ENCODE measurements at regions not wholly inside any gene's neighbourhood (a gene's known extent, or its start where the extent isn't known, plus 50 kb on each side); places are given as distances from the start of the nearest gene placed in this dataset.
"Not testable (repeated sequence)": the region's sequence is repeated elsewhere in the genome, so short reads cannot be mapped to it uniquely, and the experiment has no call there.

DNA sequence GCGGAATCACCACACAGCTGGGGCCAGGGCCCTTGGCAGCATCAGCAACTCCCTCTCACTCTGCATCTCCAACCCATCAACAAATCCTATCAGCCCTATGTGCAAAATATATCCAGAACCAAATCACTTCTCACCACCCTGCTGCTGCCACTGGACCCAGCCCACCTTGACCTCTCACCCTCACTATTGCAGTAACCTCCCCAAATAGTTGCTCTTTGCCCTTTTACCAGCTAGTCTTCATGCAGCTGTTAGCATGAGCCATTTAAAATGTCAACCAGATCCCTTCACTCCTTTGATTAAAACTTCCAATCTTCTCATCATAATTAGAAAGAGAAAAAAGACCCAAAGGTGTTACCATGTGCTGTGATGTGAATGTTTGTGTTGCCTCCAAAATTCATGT is 155.7 kb upstream of the IRF2BP2 start:
- no peak overlapping the region for H3K27ac Mint-ChIP-seq
- DNase-seq = no peak
- H3K4me3 Mint-ChIP-seq = no peak overlapping the region
- no peaks in the 10 kb centered on the region for H3K4me1 Mint-ChIP-seq (ENCODE audit: low read depth)
- TF ChIP-seq, protein P1, sequence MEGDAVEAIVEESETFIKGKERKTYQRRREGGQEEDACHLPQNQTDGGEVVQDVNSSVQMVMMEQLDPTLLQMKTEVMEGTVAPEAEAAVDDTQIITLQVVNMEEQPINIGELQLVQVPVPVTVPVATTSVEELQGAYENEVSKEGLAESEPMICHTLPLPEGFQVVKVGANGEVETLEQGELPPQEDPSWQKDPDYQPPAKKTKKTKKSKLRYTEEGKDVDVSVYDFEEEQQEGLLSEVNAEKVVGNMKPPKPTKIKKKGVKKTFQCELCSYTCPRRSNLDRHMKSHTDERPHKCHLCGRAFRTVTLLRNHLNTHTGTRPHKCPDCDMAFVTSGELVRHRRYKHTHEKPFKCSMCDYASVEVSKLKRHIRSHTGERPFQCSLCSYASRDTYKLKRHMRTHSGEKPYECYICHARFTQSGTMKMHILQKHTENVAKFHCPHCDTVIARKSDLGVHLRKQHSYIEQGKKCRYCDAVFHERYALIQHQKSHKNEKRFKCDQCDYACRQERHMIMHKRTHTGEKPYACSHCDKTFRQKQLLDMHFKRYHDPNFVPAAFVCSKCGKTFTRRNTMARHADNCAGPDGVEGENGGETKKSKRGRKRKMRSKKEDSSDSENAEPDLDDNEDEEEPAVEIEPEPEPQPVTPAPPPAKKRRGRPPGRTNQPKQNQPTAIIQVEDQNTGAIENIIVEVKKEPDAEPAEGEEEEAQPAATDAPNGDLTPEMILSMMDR (IDR thresholded peaks at IDR 0.05) = no peak
- H3K27me3 Mint-ChIP-seq (ENCODE audit: insufficient read depth) = no peaks in the 10 kb centered on the region; the same call in 1 of the 2 replicates
- no peaks in the 10 kb centered on the region for H3K36me3 Mint-ChIP-seq (ENCODE audit: low read depth)
- H3K9me3 Mint-ChIP-seq = no peaks in the 10 kb centered on the region

DNA sequence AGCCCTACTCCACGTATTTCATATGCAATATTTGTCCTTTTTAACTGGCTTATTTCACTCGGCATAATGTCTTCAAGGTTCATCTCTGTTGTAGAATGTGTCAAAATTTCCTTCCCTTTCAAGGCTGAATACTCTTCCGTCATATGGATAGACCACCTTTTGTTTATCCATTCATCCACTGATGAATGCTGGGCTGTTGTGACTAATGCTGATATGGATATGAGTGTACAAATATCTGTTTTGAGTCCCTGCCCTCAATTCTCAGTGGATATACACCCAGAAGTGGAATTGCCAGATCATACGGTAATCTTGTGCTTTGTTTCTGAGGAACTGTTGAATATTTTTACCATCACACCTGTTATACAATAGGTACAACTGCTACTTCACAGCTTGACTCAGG is 155.2 kb upstream of the IRF2BP2 start:
- H3K4me1 Mint-ChIP-seq (ENCODE audit: low read depth) = peaks cover 5% of the 10 kb centered on the region
- DNase-seq = no peak
- no peak overlapping the region for H3K27ac Mint-ChIP-seq
- no peaks in the 10 kb centered on the region for H3K36me3 Mint-ChIP-seq (ENCODE audit: low read depth)
- H3K9me3 Mint-ChIP-seq = no peaks in the 10 kb centered on the region
- H3K27me3 Mint-ChIP-seq (ENCODE audit: insufficient read depth) = no peaks in the 10 kb centered on the region; the same call in 1 of the 2 replicates
- TF ChIP-seq, protein P1 (IDR thresholded peaks at IDR 0.05) = no peak
- H3K4me3 Mint-ChIP-seq = no peak overlapping the region

DNA sequence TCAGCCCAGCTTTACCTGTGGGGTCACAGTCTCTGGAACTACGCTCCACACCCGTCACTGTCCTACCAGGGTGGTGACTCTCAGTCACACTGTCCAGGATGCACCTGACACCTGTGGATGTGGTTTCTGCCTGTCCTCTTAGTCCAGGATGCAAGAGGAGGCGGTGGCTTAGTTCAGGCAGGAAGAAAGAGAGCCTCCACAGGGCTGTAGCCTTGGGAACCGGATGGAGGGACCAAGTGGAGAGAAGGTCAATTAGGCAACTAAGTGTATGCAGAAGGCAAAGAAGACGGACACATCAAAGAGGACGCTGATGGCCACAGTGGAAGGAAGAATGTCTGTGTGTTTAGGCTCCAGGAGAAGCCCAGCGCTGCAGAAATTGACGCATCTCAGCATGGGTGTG is 153.9 kb upstream of the IRF2BP2 start:
- Mint-ChIP-seq H3K4me1 (ENCODE audit: low read depth) (peaks cover 7% of the 10 kb centered on the region), H3K9me3 (no peaks in the 10 kb centered on the region)

DNA sequence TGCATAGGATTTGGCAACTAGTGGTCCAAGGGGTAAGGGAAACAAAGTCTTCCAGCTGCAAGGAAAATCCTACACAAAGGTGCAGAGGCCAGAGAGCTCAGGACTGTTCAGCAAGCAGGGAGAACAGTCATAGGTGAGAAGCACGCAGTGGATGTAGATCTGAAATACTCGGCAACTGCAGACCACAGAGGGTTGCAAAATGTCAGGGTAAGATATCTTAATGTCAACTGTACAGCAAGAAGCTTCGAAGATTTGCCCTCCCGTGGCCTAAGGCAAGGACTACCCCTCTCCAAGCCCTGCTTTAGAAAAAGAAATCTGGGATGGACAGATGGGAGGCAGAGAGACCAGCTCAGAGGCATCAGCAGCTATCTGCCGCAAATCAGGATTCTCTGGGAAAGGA is 153.4 kb upstream of the IRF2BP2 start:
- Mint-ChIP-seq H3K9me3 (no peaks in the 10 kb centered on the region), H3K27me3 (ENCODE audit: insufficient read depth) (peaks cover 1% of the 10 kb centered on the region), H3K27ac (no peak overlapping the region), H3K4me1 (ENCODE audit: low read depth) (peaks cover 7% of the 10 kb centered on the region), H3K36me3 (ENCODE audit: low read depth) (no peaks in the 10 kb centered on the region), H3K4me3 (no peak overlapping the region)
- DNase-seq = no peak
- TF ChIP-seq, protein P1 (IDR thresholded peaks at IDR 0.05) = no peak

More for the DNA sequence above, 153.9 kb upstream of the IRF2BP2 start:
- H3K4me3 Mint-ChIP-seq = no peak overlapping the region
- TF ChIP-seq, protein P1 (IDR thresholded peaks at IDR 0.05) = no peak
- H3K27ac Mint-ChIP-seq = no peak overlapping the region
- no peaks in the 10 kb centered on the region for H3K36me3 Mint-ChIP-seq (ENCODE audit: low read depth)
- H3K27me3 Mint-ChIP-seq (ENCODE audit: insufficient read depth) = peaks cover 1% of the 10 kb centered on the region
- no peak for DNase-seq

DNA sequence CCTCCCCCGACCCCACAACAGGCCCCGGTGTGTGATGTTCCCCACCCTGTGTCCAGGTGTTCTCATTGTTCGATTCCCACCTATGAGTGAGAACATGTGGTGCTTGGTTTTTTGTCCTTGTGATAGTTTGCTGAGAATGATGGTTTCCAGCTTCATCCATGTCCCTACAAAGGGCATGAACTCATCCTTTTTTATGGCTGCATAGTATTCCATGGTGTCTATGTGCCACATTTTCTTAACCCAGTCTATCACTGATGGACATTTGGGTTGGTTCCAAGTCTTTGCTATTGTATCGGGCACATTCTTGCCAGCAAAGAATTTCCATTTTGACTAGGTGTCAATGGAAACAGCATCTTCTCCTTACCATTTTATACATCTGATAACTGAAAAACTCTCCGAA is 152.1 kb upstream of the IRF2BP2 start:
- not testable (repeated sequence) for H3K4me3 Mint-ChIP-seq, H3K27ac Mint-ChIP-seq, H3K9me3 Mint-ChIP-seq

DNA sequence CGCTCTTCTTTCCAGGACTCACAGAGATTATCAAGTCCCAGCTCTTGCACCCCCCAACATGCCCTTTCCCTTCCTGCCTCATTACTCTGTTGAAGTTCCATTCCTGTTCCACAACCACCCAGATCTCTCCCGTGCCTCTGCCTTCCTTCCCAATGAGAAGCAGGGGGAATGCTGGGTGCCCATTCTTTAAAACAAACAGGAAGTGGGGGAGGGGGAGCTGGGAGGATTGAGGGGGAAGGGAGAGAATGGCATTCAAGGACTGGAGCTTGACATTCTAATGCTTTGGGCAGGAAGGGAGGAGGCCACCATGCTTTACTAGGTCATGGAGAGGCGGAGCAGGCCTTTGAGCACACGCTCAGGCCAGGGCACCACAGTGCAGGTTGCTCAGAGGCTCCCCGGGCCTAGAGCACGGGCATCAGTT is 150.3 kb upstream of the IRF2BP2 start:
- Mint-ChIP-seq H3K27ac (no peak overlapping the region), H3K4me1 (ENCODE audit: low read depth) (peaks cover 18% of the 10 kb centered on the region), H3K9me3 (no peaks in the 10 kb centered on the region), H3K36me3 (ENCODE audit: low read depth) (no peaks in the 10 kb centered on the region), H3K4me3 (no peak overlapping the region), H3K27me3 (ENCODE audit: insufficient read depth) (peaks cover 1% of the 10 kb centered on the region)
- TF ChIP-seq, protein P1 (IDR thresholded peaks at IDR 0.05) = no peak
- no peak for DNase-seq

More for the DNA sequence above, 152.1 kb upstream of the IRF2BP2 start:
- not testable (repeated sequence) for H3K4me1 Mint-ChIP-seq (ENCODE audit: low read depth); H3K27me3 Mint-ChIP-seq (ENCODE audit: insufficient read depth); H3K36me3 Mint-ChIP-seq (ENCODE audit: low read depth); DNase-seq
